Fibroblast of lung (primary cell): ENCODE measurements at regions not wholly inside any gene's neighbourhood (a gene's known extent, or its start where the extent isn't known, plus 50 kb on each side); places are given as distances from the start of the nearest gene placed in this dataset.

Experiments used
- DNase-seq, 2 donors: peaks; one replicate each; pipeline versions ENCODE4 v3.0.0 to v3.0.0-alpha.2; 2010; ENCODE audit warnings: low read depth in 2 of 2
- H2AFZ ChIP-seq: 2 replicates; pipeline ENCODE4 v1.5.1; 2012; ENCODE audit warnings: low read length, control low read depth, inconsistent platforms
- H3K27ac ChIP-seq: 2 replicates; pipeline ENCODE4 v1.5.1; 2011; ENCODE audit warnings: low read length, control low read depth; ENCODE audit not compliant: insufficient read depth
- H3K27me3 ChIP-seq: 2 replicates; pipeline ENCODE4 v1.5.1; 2011; ENCODE audit warnings: mild to moderate bottlenecking, low read length; ENCODE audit not compliant: control insufficient read depth, insufficient read depth
- H3K36me3 ChIP-seq: 2 replicates; pipeline ENCODE4 v1.5.1; 2011; ENCODE audit warnings: low read length; ENCODE audit not compliant: control insufficient read depth, insufficient read depth
- H3K4me1 ChIP-seq: 2 replicates; pipeline ENCODE4 v1.5.1; 2011; ENCODE audit warnings: low read length; ENCODE audit not compliant: control insufficient read depth, insufficient read depth; ENCODE audit errors: extremely low read depth
- H3K4me2 ChIP-seq: 2 replicates; pipeline ENCODE4 v1.5.1; 2011; ENCODE audit warnings: low read length, control low read depth; ENCODE audit not compliant: insufficient read depth; ENCODE audit errors: extremely low read depth
- H3K4me3 ChIP-seq, 4 experiments: fragments of 200-600 bp in 1 of 4; sonication (generic) in 1 of 4; replicated peaks in 1 of 4; 2 replicates each; pipeline ENCODE4 v1.5.1; 2011 to 2016; ENCODE audit warnings: low read length in 4 of 4, low read depth in 3 of 4, mild to moderate bottlenecking in 3 of 4, control low read depth in 2 of 4, inconsistent platforms in 1 of 4, mixed read lengths in 1 of 4; ENCODE audit not compliant: insufficient read depth in 1 of 4; ENCODE audit errors: control extremely low read depth in 1 of 4
- H3K79me2 ChIP-seq: 2 replicates; pipeline ENCODE4 v1.5.1; 2012; ENCODE audit warnings: mild to moderate bottlenecking, low read length, inconsistent platforms; ENCODE audit not compliant: control insufficient read depth, insufficient read depth
- H3K9ac ChIP-seq: 2 replicates; pipeline ENCODE4 v1.5.1; 2011; ENCODE audit warnings: mild to moderate bottlenecking, low read length, control low read depth; ENCODE audit not compliant: insufficient read depth
- H3K9me3 ChIP-seq: 2 replicates; pipeline ENCODE4 v1.5.1; 2012; ENCODE audit warnings: low read depth, low read length; ENCODE audit not compliant: control insufficient read depth, insufficient read depth
- H4K20me1 ChIP-seq: 2 replicates; pipeline ENCODE4 v1.5.1; 2011; ENCODE audit warnings: low read length; ENCODE audit not compliant: control insufficient read depth, insufficient read depth; ENCODE audit errors: extremely low read depth
- CTCF ChIP-seq, 2 donors: IDR thresholded peaks in 1 of 2; conservative IDR thresholded peaks in 1 of 2; 1 replicate in 1 of 2; 2 replicates in 1 of 2; pipeline ENCODE4 v1.5.1; 2011 to 2012; ENCODE audit warnings: low read length in 2 of 2, control low read depth in 1 of 2, inconsistent platforms in 1 of 2, low read depth in 1 of 2, mild to moderate bottlenecking in 1 of 2
- EZH2 ChIP-seq: IDR thresholded peaks from 2 replicates; pipeline ENCODE4 v1.5.1; 2012; ENCODE audit warnings: low read length, control low read depth, mild to moderate bottlenecking; ENCODE audit errors: missing control alignments

GRCh38 chrX:38895775-38896174 lies 94.5 kb downstream of the MID1IP1 start:
- Histone ChIP-seq H3K27me3 (no peaks in the 10 kb centered on the region), H3K27ac (no peak overlapping the region), H3K36me3 (no peaks in the 10 kb centered on the region), H3K9ac (no peak overlapping the region), H2AFZ (no peak overlapping the region), H4K20me1 (no peaks in the 10 kb centered on the region), H3K9me3 (no peaks in the 10 kb centered on the region), H3K4me3 (no peak overlapping the region), H3K4me2 (no peak overlapping the region), H3K79me2 (no peaks in the 10 kb centered on the region), H3K4me1 (no peaks in the 10 kb centered on the region)
- no peak for TF ChIP-seq EZH2
- DNase-seq: no peak

GRCh38 chrX:38896724-38897298 lies 95.6 kb downstream of the MID1IP1 start:
- H3K4me3 ChIP-seq: no peak overlapping the region
- DNase-seq: no peak
- H3K27me3 ChIP-seq: no peaks in the 10 kb centered on the region
- no peak overlapping the region for H3K4me2 ChIP-seq
- H3K27ac ChIP-seq: no peak overlapping the region
- H4K20me1 ChIP-seq: no peaks in the 10 kb centered on the region
- H3K79me2 ChIP-seq: no peaks in the 10 kb centered on the region
- no peak for TF ChIP-seq EZH2
- no peak for TF ChIP-seq CTCF (conservative IDR thresholded peaks at IDR 0.05 in 1 of 2, IDR thresholded peaks at IDR 0.05 in 1 of 2; ENCODE audit: low read depth in 1 of 2, low read length in 2 of 2)
- H3K4me1 ChIP-seq: no peaks in the 10 kb centered on the region
- H3K36me3 ChIP-seq: no peaks in the 10 kb centered on the region
- H3K9me3 ChIP-seq: no peaks in the 10 kb centered on the region
- no peak overlapping the region for H3K9ac ChIP-seq
- no peak overlapping the region for H2AFZ ChIP-seq

- Histone ChIP-seq H3K79me2 (no peaks in the 10 kb centered on the region), H3K9me3 (no peaks in the 10 kb centered on the region), H2AFZ (no peak overlapping the region), H3K4me3 (no peak overlapping the region), H3K27me3 (no peaks in the 10 kb centered on the region), H3K36me3 (no peaks in the 10 kb centered on the region), H3K9ac (no peak overlapping the region), H3K27ac (no peak overlapping the region), H3K4me1 (no peaks in the 10 kb centered on the region), H3K4me2 (no peak overlapping the region), H4K20me1 (no peaks in the 10 kb centered on the region)
- no peak for DNase-seq
- no peak for TF ChIP-seq EZH2
- no peak for TF ChIP-seq CTCF (conservative IDR thresholded peaks at IDR 0.05 in 1 of 2, IDR thresholded peaks at IDR 0.05 in 1 of 2; ENCODE audit: low read depth in 1 of 2, low read length in 2 of 2)
These were observed 97.0 kb downstream of the MID1IP1 start for GRCh38 chrX:38898261-38898660.
